DND-41 (cell line): ENCODE measurements at regions not wholly inside any gene's neighbourhood (a gene's known extent, or its start where the extent isn't known, plus 50 kb on each side); places are given as distances from the start of the nearest gene placed in this dataset.

ENCODE experiments used
- ATAC-seq: fragments of 200-7000 bp; cut with Tn5 transposase; 3 replicates; pipeline ENCODE4 v1.9.1; 2021; ENCODE audit warnings: low read depth; ENCODE audit not compliant: insufficient read depth
- DNase-seq: peaks from one replicate; pipeline ENCODE4 v3.0.0-alpha.2; 2020
- H2AFZ ChIP-seq: 2 replicates; pipeline ENCODE4 v1.6.0; 2012; ENCODE audit warnings: low read depth, low read length
- H3K27ac ChIP-seq: 2 replicates; pipeline ENCODE4 v1.5.1; 2012; ENCODE audit warnings: low read length, inconsistent platforms
- H3K27me3 ChIP-seq: fragments of 200-600 bp; sonication (generic); 2 replicates; pipeline ENCODE4 v1.6.0; 2012; ENCODE audit warnings: low read length, mild to moderate bottlenecking, inconsistent platforms; ENCODE audit not compliant: insufficient read depth, poor library complexity
- H3K36me3 ChIP-seq: 2 replicates; pipeline ENCODE4 v1.5.1; 2012; ENCODE audit warnings: low read length, inconsistent platforms; ENCODE audit not compliant: insufficient read depth
- H3K4me1 ChIP-seq: 2 replicates; pipeline ENCODE4 v1.5.1; 2012; ENCODE audit warnings: mild to moderate bottlenecking, low read length; ENCODE audit not compliant: insufficient read depth
- H3K4me2 ChIP-seq: 2 replicates; pipeline ENCODE4 v1.6.0; 2012; ENCODE audit warnings: mild to moderate bottlenecking, moderate library complexity, low read length, inconsistent platforms; ENCODE audit not compliant: insufficient read depth
- H3K4me3 ChIP-seq, 2 experiments: fragments of 200-600 bp in 1 of 2; shearing (Covaris generic) in 1 of 2; 2 replicates each; pipeline ENCODE4 v1.5.1; 2012 to 2016; ENCODE audit warnings: inconsistent platforms in 2 of 2, low read length in 2 of 2, mild to moderate bottlenecking in 2 of 2, low read depth in 1 of 2, moderate library complexity in 1 of 2
- H3K79me2 ChIP-seq: 2 replicates; pipeline ENCODE4 v1.6.0; 2012; ENCODE audit warnings: low read length, inconsistent platforms; ENCODE audit not compliant: insufficient read depth
- H3K9ac ChIP-seq: 2 replicates; pipeline ENCODE4 v1.6.0; 2012; ENCODE audit warnings: low read depth, mild to moderate bottlenecking, inconsistent platforms, low read length, moderate library complexity
- H3K9me3 ChIP-seq: 2 replicates; pipeline ENCODE4 v1.5.1; 2012; ENCODE audit warnings: low read length, moderate library complexity, mild to moderate bottlenecking, inconsistent platforms; ENCODE audit not compliant: insufficient read depth, severe bottlenecking
- H4K20me1 ChIP-seq: 2 replicates; pipeline ENCODE4 v1.6.0; 2012; ENCODE audit warnings: low read length; ENCODE audit not compliant: insufficient read depth
- EZH2 ChIP-seq: IDR thresholded peaks from 3 replicates; pipeline ENCODE4 v1.6.1; 2012; ENCODE audit warnings: borderline replicate concordance, low read depth, mild to moderate bottlenecking, moderate library complexity, low read length, inconsistent platforms; ENCODE audit not compliant: severe bottlenecking
- TF ChIP-seq, protein P1 (sequence below): IDR thresholded peaks from 2 replicates; pipeline ENCODE4 v1.5.1; 2012; ENCODE audit warnings: borderline replicate concordance, low read length, moderate library complexity, mild to moderate bottlenecking; ENCODE audit not compliant: poor library complexity, severe bottlenecking; ENCODE audit errors: extremely low read depth

DNA sequence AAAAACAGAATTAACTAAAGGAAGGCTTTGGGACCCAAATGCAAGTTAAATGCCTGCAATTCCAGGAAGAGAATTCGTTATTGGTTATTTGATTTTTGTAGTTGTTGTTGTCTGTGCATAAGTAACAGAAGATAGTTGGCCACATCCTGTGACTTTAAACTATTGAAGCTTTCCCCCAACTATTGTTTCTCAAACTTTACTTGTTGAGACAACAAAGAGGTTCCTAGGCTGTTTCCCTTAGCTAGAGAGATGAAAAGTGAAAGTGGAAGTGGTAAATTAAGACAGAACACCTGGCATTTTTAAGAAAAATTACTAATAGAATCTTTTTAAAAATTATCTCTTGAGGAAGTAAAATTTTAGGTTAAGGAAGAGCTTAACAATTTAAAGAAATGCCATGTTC lies 525.2 kb downstream of the PKHD1 start:
- no peaks in the 10 kb centered on the region for H4K20me1 ChIP-seq
- peak overlapping the region in 1 of 2 experiments; percentile 27; a peak in 1 of 4 replicates for H3K4me3 ChIP-seq
- peak overlapping the region; percentile 54 for H2AFZ ChIP-seq
- no peaks in the 10 kb centered on the region for H3K79me2 ChIP-seq
- peak; percentile 96 for ATAC-seq
- TF ChIP-seq, protein P1, sequence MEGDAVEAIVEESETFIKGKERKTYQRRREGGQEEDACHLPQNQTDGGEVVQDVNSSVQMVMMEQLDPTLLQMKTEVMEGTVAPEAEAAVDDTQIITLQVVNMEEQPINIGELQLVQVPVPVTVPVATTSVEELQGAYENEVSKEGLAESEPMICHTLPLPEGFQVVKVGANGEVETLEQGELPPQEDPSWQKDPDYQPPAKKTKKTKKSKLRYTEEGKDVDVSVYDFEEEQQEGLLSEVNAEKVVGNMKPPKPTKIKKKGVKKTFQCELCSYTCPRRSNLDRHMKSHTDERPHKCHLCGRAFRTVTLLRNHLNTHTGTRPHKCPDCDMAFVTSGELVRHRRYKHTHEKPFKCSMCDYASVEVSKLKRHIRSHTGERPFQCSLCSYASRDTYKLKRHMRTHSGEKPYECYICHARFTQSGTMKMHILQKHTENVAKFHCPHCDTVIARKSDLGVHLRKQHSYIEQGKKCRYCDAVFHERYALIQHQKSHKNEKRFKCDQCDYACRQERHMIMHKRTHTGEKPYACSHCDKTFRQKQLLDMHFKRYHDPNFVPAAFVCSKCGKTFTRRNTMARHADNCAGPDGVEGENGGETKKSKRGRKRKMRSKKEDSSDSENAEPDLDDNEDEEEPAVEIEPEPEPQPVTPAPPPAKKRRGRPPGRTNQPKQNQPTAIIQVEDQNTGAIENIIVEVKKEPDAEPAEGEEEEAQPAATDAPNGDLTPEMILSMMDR = no peak
- no peak for TF ChIP-seq EZH2
- peak overlapping the region; percentile 61 for H3K4me2 ChIP-seq
- no peaks in the 10 kb centered on the region for H3K9me3 ChIP-seq
- DNase-seq = peak; percentile 21
- H3K27ac ChIP-seq = peak overlapping the region; percentile 97
- no peaks in the 10 kb centered on the region for H3K36me3 ChIP-seq
- H3K27me3 ChIP-seq = no peaks in the 10 kb centered on the region
- H3K4me1 ChIP-seq = peaks cover 73% of the 10 kb centered on the region
- peak overlapping the region; percentile 59 for H3K9ac ChIP-seq
